NT2/D1 (cell line): ENCODE measurements at regions not wholly inside any gene's neighbourhood (a gene's known extent, or its start where the extent isn't known, plus 50 kb on each side); places are given as distances from the start of the nearest gene placed in this dataset.

ENCODE experiments used
- DNase-seq: peaks from one replicate; pipeline ENCODE4 v3.0.0-alpha.2; 2011; ENCODE audit warnings: low read depth, low spot score
- H3K27me3 ChIP-seq: 2 replicates; pipeline ENCODE4 v1.6.0; 2011; ENCODE audit warnings: mild to moderate bottlenecking; ENCODE audit not compliant: insufficient read length, insufficient read depth
- H3K36me3 ChIP-seq: 2 replicates; pipeline ENCODE4 v1.6.1; 2011; ENCODE audit warnings: mild to moderate bottlenecking, low read length, mixed read lengths; ENCODE audit not compliant: insufficient read depth, insufficient read length
- H3K4me1 ChIP-seq: 2 replicates; pipeline ENCODE4 v1.5.1; 2011; ENCODE audit not compliant: insufficient read depth, insufficient read length
- H3K4me3 ChIP-seq: 2 replicates; pipeline ENCODE4 v1.5.1; 2011; ENCODE audit warnings: low read depth; ENCODE audit not compliant: insufficient read length
- H3K9ac ChIP-seq: 2 replicates; pipeline ENCODE4 v1.6.0; 2011; ENCODE audit warnings: low read depth; ENCODE audit not compliant: insufficient read length
- H3K9me3 ChIP-seq: 2 replicates; pipeline ENCODE4 v1.5.1; 2011; ENCODE audit warnings: mild to moderate bottlenecking, low read length; ENCODE audit not compliant: insufficient read depth
- SUZ12 ChIP-seq: IDR thresholded peaks from 2 replicates; pipeline ENCODE4 v1.6.1; 2011; ENCODE audit not compliant: insufficient read length, insufficient read depth; ENCODE audit errors: extremely low read depth
- YY1 ChIP-seq: IDR thresholded peaks from 2 replicates; pipeline ENCODE4 v1.6.1; 2011; ENCODE audit not compliant: insufficient read length, insufficient read depth
- ZNF274 ChIP-seq: IDR thresholded peaks from 2 replicates; pipeline ENCODE4 v1.6.1; 2011; ENCODE audit warnings: mild to moderate bottlenecking, low read depth, low read length

DNA sequence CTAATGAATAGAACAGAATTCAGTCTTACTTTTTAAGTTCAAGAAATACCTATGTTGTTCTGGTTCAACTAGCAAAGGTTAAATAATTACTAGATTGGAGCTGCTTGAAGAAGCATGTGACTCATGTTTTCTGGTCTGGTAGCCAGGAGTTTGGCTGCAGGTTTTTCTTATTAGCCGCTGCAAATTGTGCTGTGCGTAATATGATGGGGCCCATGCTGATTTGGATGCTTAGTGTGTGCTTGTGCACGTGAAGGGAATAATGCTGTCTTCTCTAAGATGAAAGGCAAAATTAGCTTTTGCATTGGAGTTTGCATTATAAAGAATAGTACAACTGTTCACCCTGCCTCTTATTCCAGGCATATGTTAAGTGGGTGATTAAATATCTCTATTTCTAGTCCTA is 219.6 kb downstream of the SNCA start:
- no peak for DNase-seq
- Histone ChIP-seq H3K27me3 (no peaks in the 10 kb centered on the region), H3K4me1 (no peaks in the 10 kb centered on the region), H3K4me3 (no peak overlapping the region), H3K9me3 (no peaks in the 10 kb centered on the region), H3K9ac (no peak overlapping the region), H3K36me3 (no peaks in the 10 kb centered on the region)
- TF ChIP-seq YY1 (no peak), ZNF274 (no peak), SUZ12 (no peak)

DNA sequence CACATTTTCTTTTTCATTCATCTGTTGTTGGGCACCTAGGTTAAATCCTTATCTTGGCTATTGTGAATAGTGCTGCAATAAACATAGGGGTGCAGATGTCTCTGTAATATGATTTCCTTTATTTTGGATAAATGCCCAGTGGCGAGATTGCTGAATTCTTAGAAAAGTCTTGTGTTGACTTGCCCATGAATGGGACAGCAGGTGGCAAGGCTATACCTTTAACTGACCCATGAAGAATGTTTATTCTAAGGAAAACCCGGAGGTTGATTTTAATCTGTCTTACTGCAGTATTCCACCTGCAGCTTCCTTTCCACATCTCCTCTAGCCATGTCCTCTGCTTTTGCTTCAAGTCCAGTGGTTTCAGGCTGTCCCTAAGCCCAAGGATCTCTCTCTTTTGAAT is 220.6 kb downstream of the SNCA start:
- Histone ChIP-seq H3K9ac (no peak overlapping the region), H3K27me3 (no peaks in the 10 kb centered on the region), H3K4me3 (no peak overlapping the region), H3K4me1 (no peaks in the 10 kb centered on the region), H3K36me3 (no peaks in the 10 kb centered on the region), H3K9me3 (no peaks in the 10 kb centered on the region)
- no peak for TF ChIP-seq SUZ12
- TF ChIP-seq ZNF274: no peak
- TF ChIP-seq YY1: no peak
- no peak for DNase-seq

- TF ChIP-seq ZNF274 (no peak), SUZ12 (no peak), YY1 (no peak)
- no peak overlapping the region for H3K9ac ChIP-seq
- H3K4me3 ChIP-seq: no peak overlapping the region
- no peaks in the 10 kb centered on the region for H3K4me1 ChIP-seq
- no peak for DNase-seq
- no peaks in the 10 kb centered on the region for H3K36me3 ChIP-seq
- no peaks in the 10 kb centered on the region for H3K27me3 ChIP-seq
- H3K9me3 ChIP-seq: no peaks in the 10 kb centered on the region
These were observed 221.9 kb downstream of the SNCA start for GRCh38 chr4:89615051-89615450.

DNA sequence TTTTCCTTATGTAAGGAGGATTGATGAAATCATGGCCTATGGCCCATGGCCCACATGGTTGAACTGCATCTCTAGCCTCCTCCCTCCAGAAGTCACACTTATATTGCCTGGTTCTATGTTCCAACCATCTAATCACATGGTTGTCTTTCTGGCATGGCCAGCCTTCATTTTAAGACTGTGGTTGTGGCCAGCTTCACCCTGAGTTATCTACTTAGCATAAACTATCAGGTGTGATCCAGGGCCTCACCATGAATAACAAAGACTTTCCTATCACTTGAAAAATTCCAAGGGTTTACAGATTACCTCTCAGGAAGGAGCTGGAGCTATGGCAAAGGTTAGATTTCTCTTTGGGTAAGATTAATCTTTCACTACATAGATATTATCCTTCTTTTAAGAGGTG is 222.8 kb downstream of the SNCA start:
- Histone ChIP-seq H3K36me3 (no peaks in the 10 kb centered on the region), H3K9ac (no peak overlapping the region), H3K27me3 (no peaks in the 10 kb centered on the region), H3K4me1 (no peaks in the 10 kb centered on the region), H3K4me3 (no peak overlapping the region), H3K9me3 (no peaks in the 10 kb centered on the region)
- DNase-seq: no peak
- TF ChIP-seq YY1 (no peak), ZNF274 (no peak), SUZ12 (no peak)

DNA sequence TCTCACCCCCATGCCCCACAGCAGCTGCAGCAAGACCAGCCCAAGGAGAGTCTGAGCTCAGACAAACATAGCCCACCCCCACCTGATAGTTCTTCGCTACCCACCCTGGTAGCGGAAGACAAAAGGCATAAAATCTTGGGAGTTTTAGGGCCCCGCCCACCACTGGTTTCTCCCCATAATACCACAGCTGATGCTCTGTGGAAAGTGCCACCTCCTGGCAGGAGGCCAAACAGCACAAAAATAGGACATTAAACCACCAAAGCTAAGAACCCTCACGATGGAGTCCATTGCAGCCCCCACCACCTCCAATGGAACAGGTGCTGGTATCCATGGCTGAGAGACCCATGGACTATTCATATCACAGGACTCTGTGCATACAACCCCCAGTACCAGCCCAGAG is 226.7 kb downstream of the SNCA start:
- Histone ChIP-seq H3K9ac (no peak overlapping the region), H3K36me3 (no peaks in the 10 kb centered on the region)
- TF ChIP-seq SUZ12 (no peak), ZNF274 (no peak), YY1 (no peak)

GRCh38 chr4:89609756-89610155 is 227.2 kb downstream of the SNCA start:
- no peaks in the 10 kb centered on the region for H3K36me3 ChIP-seq
- no peaks in the 10 kb centered on the region for H3K27me3 ChIP-seq
- H3K9ac ChIP-seq: no peak overlapping the region
- H3K4me3 ChIP-seq: no peak overlapping the region
- DNase-seq: no peak
- H3K4me1 ChIP-seq: no peaks in the 10 kb centered on the region
- no peaks in the 10 kb centered on the region for H3K9me3 ChIP-seq
- TF ChIP-seq ZNF274: no peak
- TF ChIP-seq YY1: no peak
- TF ChIP-seq SUZ12: no peak

More for the DNA sequence above, 226.7 kb downstream of the SNCA start:
- no peaks in the 10 kb centered on the region for H3K9me3 ChIP-seq
- H3K4me3 ChIP-seq: no peak overlapping the region
- no peaks in the 10 kb centered on the region for H3K4me1 ChIP-seq
- no peaks in the 10 kb centered on the region for H3K27me3 ChIP-seq
- no peak for DNase-seq

DNA sequence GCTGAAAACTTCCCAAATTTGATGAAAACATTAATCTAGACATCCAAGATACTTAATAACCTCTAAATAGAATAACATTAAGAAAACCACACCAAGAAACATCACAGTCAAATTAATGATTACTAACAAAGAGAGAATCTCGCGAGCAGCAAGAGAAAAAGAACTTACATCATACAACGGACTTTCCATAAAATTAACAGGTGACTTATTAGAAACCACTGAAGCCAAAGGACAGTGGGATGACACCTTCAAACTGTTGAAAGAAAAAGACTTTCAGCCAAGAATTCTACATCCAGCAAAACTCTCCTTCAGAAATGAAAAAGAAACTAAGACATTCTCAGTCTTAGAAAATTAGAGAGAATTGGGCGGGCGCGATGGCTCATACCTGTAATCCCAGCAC is 232.0 kb downstream of the SNCA start:
- H3K4me3 ChIP-seq: no peak overlapping the region
- TF ChIP-seq SUZ12: no peak
- no peak for TF ChIP-seq ZNF274
- no peak for TF ChIP-seq YY1
- no peaks in the 10 kb centered on the region for H3K4me1 ChIP-seq
- no peak for DNase-seq
- H3K36me3 ChIP-seq: no peaks in the 10 kb centered on the region
- no peak overlapping the region for H3K9ac ChIP-seq
- no peaks in the 10 kb centered on the region for H3K9me3 ChIP-seq
- no peaks in the 10 kb centered on the region for H3K27me3 ChIP-seq

- H3K4me3 ChIP-seq: no peak overlapping the region
- H3K36me3 ChIP-seq: no peaks in the 10 kb centered on the region
- no peaks in the 10 kb centered on the region for H3K9me3 ChIP-seq
- H3K9ac ChIP-seq: no peak overlapping the region
- H3K27me3 ChIP-seq: no peaks in the 10 kb centered on the region
- DNase-seq: no peak
- no peak for TF ChIP-seq YY1
- no peak for TF ChIP-seq SUZ12
- TF ChIP-seq ZNF274: no peak
- H3K4me1 ChIP-seq: no peaks in the 10 kb centered on the region
These were observed 237.9 kb downstream of the SNCA start for GRCh38 chr4:89599026-89599425.
